SU-DHL-6 (cell line): ENCODE measurements at regions not wholly inside any gene's neighbourhood (a gene's known extent, or its start where the extent isn't known, plus 50 kb on each side); places are given as distances from the start of the nearest gene placed in this dataset.

Source experiments
- H2AFZ ChIP-seq: fragments of 200-600 bp; sonication (generic); 2 replicates; pipeline ENCODE4 v1.6.1; 2014; ENCODE audit warnings: low read depth, mild to moderate bottlenecking, moderate library complexity, mixed read lengths, antibody characterized with exemption, low read length; ENCODE audit not compliant: severe bottlenecking
- H3F3A ChIP-seq: fragments of 200-600 bp; shearing (Covaris generic); 2 replicates; pipeline ENCODE4 v1.6.0; 2016; ENCODE audit warnings: antibody characterized with exemption, mild to moderate bottlenecking; ENCODE audit not compliant: insufficient read depth
- H3K27ac ChIP-seq: fragments of 200-600 bp; sonication (generic); 2 replicates; pipeline ENCODE4 v1.5.1; 2016; ENCODE audit warnings: low read depth, mild to moderate bottlenecking, low read length, moderate library complexity, mixed read lengths
- H3K27me3 ChIP-seq: fragments of 200-600 bp; sonication (generic), shearing (Covaris generic); 2 replicates; pipeline ENCODE4 v1.6.0; 2014; ENCODE audit warnings: mild to moderate bottlenecking, low read length
- H3K36me3 ChIP-seq: fragments of 200-600 bp; sonication (generic); 2 replicates; pipeline ENCODE4 v1.6.1; 2014; ENCODE audit warnings: mild to moderate bottlenecking, low read length, mixed read lengths
- H3K4me2 ChIP-seq: fragments of 300-600, 200-600 bp; shearing (Covaris generic), sonication (generic); 2 replicates; pipeline ENCODE4 v1.6.0; 2014; ENCODE audit warnings: low read length, low read depth, mild to moderate bottlenecking; ENCODE audit not compliant: poor library complexity, severe bottlenecking
- H3K4me3 ChIP-seq: fragments of 200-600 bp; sonication (generic); 2 replicates; pipeline ENCODE4 v1.5.1; 2014; ENCODE audit warnings: antibody characterized with exemption, low read length, mild to moderate bottlenecking, mixed read lengths; ENCODE audit not compliant: insufficient read depth, poor library complexity, severe bottlenecking
- H3K79me2 ChIP-seq: fragments of 200-600 bp; sonication (generic); 2 replicates; pipeline ENCODE4 v1.6.1; 2014; ENCODE audit warnings: mild to moderate bottlenecking, low read length, moderate library complexity; ENCODE audit not compliant: insufficient read depth
- H3K9ac ChIP-seq: fragments of 200-600 bp; sonication (generic); 2 replicates; pipeline ENCODE4 v1.7.0; 2014; ENCODE audit warnings: mild to moderate bottlenecking, low read length
- H3K9me2 ChIP-seq: fragments of 200-600 bp; sonication (generic); replicated peaks from 2 replicates; pipeline ENCODE4 v1.6.1; 2014; ENCODE audit warnings: low read length; ENCODE audit not compliant: insufficient read depth
- H3K9me3 ChIP-seq: fragments of 200-600 bp; sonication (generic); 2 replicates; pipeline ENCODE4 v1.6.1; 2014; ENCODE audit warnings: low read length, mixed read lengths; ENCODE audit not compliant: insufficient read depth
- H4K20me1 ChIP-seq: fragments of 200-600 bp; sonication (generic); 2 replicates; pipeline ENCODE4 v1.6.1; 2014; ENCODE audit warnings: low read depth, mild to moderate bottlenecking, antibody characterized with exemption, low read length, moderate library complexity, mixed read lengths
- EZH2phosphoT487 ChIP-seq: fragments of 200-600 bp; sonication (generic), shearing (Covaris generic); conservative IDR thresholded peaks from 2 replicates; pipeline ENCODE4 v1.6.1; 2018; ENCODE audit warnings: mild to moderate bottlenecking, antibody characterized with exemption, low read length, moderate library complexity, mixed read lengths
- TF ChIP-seq, protein P1 (sequence below): fragments of 200-600 bp; sonication (generic); IDR thresholded peaks from one replicate; pipeline ENCODE4 v1.5.1; 2017; ENCODE audit warnings: antibody characterized with exemption, mild to moderate bottlenecking, low read length, moderate library complexity; ENCODE audit not compliant: insufficient read depth, poor library complexity, severe bottlenecking

DNA sequence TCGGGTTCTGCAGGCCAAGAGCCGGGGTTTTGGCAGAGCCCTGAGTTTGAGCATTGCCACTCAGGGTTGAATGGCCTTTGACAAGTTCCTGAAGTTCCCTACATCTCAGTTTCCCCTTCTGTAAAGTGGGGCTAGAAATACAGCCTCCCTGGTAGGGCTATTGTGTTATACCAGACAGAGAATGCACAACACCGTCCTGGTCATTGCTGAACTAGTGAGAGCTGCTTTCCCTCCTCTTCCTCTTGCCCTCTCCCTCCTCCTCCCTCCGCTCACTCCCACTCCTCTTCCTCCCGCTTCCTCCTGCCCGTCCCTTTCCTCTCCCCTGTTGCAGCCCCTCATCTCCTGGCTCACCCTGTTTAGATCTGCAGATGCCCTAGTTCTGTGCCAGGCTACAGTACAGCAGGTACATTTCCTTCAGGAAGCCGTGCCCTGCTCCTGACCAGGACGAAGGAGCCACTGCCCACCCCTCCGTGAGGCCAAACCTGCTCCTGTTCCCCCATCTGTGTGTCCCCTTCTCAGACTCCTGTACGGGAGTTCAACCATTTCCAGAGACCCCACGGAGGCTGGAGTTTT is 91.5 kb upstream of the SHANK2 start:
- no peaks in the 10 kb centered on the region for H3K27me3 ChIP-seq
- no peak overlapping the region for H3K27ac ChIP-seq
- H3K9ac ChIP-seq = no peak overlapping the region
- H2AFZ ChIP-seq = no peak overlapping the region
- H3K9me2 ChIP-seq = no peaks in the 10 kb centered on the region
- H3K79me2 ChIP-seq = no peaks in the 10 kb centered on the region
- H3K4me2 ChIP-seq = no peak overlapping the region
- H4K20me1 ChIP-seq = no peaks in the 10 kb centered on the region
- no peak overlapping the region for H3K4me3 ChIP-seq
- no peaks in the 10 kb centered on the region for H3K9me3 ChIP-seq
- no peaks in the 10 kb centered on the region for H3K36me3 ChIP-seq
- TF ChIP-seq, protein P1, sequence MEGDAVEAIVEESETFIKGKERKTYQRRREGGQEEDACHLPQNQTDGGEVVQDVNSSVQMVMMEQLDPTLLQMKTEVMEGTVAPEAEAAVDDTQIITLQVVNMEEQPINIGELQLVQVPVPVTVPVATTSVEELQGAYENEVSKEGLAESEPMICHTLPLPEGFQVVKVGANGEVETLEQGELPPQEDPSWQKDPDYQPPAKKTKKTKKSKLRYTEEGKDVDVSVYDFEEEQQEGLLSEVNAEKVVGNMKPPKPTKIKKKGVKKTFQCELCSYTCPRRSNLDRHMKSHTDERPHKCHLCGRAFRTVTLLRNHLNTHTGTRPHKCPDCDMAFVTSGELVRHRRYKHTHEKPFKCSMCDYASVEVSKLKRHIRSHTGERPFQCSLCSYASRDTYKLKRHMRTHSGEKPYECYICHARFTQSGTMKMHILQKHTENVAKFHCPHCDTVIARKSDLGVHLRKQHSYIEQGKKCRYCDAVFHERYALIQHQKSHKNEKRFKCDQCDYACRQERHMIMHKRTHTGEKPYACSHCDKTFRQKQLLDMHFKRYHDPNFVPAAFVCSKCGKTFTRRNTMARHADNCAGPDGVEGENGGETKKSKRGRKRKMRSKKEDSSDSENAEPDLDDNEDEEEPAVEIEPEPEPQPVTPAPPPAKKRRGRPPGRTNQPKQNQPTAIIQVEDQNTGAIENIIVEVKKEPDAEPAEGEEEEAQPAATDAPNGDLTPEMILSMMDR = no peak
- no peak for TF ChIP-seq EZH2phosphoT487
- H3F3A ChIP-seq = no peaks in the 10 kb centered on the region

DNA sequence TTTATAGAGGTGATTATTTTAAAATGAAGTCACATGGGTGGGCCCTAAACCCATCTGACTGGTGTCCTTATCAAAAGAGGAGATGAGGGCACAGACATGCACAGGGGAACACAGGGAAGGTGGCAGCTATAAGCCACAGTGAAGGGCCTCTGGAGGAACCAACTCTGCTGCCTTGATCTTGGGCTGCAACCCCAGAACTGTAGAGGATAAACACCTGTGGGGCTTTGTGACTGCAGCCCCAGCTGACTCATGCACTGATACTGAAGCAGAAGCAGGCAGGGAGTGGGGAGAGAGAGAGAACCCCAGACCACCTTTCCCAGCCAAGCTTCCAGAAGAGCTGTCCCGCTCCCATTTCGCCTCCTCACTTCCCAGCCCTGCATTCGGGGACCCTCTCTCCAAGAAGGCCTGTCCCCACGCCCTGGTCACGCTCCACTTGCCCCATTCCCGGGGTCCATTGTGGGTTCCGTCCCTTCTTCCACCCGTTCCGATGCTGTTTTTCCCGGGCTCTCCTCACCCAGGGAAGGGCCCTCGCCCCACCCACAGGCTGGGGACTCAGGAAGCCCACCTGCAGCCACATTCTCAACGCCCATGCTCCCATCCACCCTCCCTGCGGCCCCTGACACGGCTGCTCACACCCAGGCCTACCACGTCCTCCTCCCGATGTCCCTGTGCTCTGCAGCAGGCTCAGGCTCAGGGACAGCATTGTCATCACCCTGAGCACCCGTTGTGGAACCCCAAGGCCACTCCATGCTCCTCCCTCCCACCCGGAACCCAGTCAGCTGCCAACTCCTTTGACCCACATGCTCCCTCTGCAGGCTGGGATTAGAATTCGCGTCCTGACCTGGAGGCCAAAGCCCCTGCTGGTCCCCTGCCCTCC is 90.8 kb upstream of the SHANK2 start:
- H3K9ac ChIP-seq = no peak overlapping the region
- H3K36me3 ChIP-seq = no peaks in the 10 kb centered on the region
- H3K4me2 ChIP-seq = no peak overlapping the region
- H3K9me3 ChIP-seq = no peaks in the 10 kb centered on the region
- no peaks in the 10 kb centered on the region for H4K20me1 ChIP-seq
- TF ChIP-seq EZH2phosphoT487 = no peak
- TF ChIP-seq, protein P1 = peak; percentile 52
- H3K4me3 ChIP-seq = no peak overlapping the region
- no peak overlapping the region for H2AFZ ChIP-seq
- H3K9me2 ChIP-seq = no peaks in the 10 kb centered on the region
- no peaks in the 10 kb centered on the region for H3F3A ChIP-seq
- H3K27me3 ChIP-seq = no peaks in the 10 kb centered on the region
- H3K79me2 ChIP-seq = no peaks in the 10 kb centered on the region
- H3K27ac ChIP-seq = no peak overlapping the region

DNA sequence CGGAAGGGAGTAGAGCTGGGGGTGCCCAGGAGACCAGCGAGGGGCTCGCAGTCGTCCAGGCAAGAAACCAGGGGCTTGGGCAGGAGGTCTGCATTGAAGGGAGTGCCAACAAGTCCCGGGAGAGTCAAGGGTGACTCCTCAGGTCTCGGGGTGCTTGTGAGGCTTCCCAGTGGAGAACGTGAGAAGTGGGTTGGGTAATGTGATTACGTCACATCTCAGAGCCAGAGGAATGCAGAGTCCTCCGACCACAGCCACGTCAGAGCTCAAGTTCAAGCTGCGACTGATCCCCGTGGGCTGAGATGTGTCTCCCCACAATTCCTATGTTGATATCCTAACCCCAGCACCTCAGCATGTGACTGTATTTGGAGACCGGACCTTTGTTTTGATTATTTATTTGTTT is 89.7 kb upstream of the SHANK2 start:
- H2AFZ ChIP-seq = no peak overlapping the region
- H3K4me2 ChIP-seq = no peak overlapping the region
- no peak overlapping the region for H3K27ac ChIP-seq
- H3K9ac ChIP-seq = no peak overlapping the region
- H3K4me3 ChIP-seq = no peak overlapping the region
- no peaks in the 10 kb centered on the region for H3K9me3 ChIP-seq
- no peaks in the 10 kb centered on the region for H3K27me3 ChIP-seq
- TF ChIP-seq, protein P1 = no peak
- H3K9me2 ChIP-seq = no peaks in the 10 kb centered on the region
- no peaks in the 10 kb centered on the region for H3F3A ChIP-seq
- H3K79me2 ChIP-seq = no peaks in the 10 kb centered on the region
- H4K20me1 ChIP-seq = no peaks in the 10 kb centered on the region
- no peaks in the 10 kb centered on the region for H3K36me3 ChIP-seq
